ENCODE measurements at regions not wholly inside any gene's neighbourhood (a gene's known extent, or its start where the extent isn't known, plus 50 kb on each side); places are given as distances from the start of the nearest gene placed in this dataset.

GRCh38 chr4:136336479-136336878, 1195.8 kb downstream of the PCDH18 start:
- TF ChIP-seq, protein P1, sequence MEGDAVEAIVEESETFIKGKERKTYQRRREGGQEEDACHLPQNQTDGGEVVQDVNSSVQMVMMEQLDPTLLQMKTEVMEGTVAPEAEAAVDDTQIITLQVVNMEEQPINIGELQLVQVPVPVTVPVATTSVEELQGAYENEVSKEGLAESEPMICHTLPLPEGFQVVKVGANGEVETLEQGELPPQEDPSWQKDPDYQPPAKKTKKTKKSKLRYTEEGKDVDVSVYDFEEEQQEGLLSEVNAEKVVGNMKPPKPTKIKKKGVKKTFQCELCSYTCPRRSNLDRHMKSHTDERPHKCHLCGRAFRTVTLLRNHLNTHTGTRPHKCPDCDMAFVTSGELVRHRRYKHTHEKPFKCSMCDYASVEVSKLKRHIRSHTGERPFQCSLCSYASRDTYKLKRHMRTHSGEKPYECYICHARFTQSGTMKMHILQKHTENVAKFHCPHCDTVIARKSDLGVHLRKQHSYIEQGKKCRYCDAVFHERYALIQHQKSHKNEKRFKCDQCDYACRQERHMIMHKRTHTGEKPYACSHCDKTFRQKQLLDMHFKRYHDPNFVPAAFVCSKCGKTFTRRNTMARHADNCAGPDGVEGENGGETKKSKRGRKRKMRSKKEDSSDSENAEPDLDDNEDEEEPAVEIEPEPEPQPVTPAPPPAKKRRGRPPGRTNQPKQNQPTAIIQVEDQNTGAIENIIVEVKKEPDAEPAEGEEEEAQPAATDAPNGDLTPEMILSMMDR (conservative IDR thresholded peaks at IDR 0.05; ENCODE audit: low read depth, low read length): no peak
- TF ChIP-seq EZH2 (IDR thresholded peaks at IDR 0.05; ENCODE audit: borderline replicate concordance, low read depth, low read length, poor library complexity, severe bottlenecking): no peak

All from A673 (cell line).